Transverse colon (tissue), 3 donors: ENCODE measurements at regions not wholly inside any gene's neighbourhood (a gene's known extent, or its start where the extent isn't known, plus 50 kb on each side); places are given as distances from the start of the nearest gene placed in this dataset.

Experiments used
- CTCF ChIP-seq, 5 experiments: fragments of 200-600 bp in 3 of 5; fragments of 450-650 bp in 2 of 5; sonication (generic) in 3 of 5; IDR thresholded peaks; 1 replicate in 2 of 5; 2 replicates in 3 of 5; pipeline ENCODE4 v1.5.1; 2016 to 2017; ENCODE audit warnings: antibody characterized with exemption in 5 of 5, inconsistent platforms in 3 of 5, mild to moderate bottlenecking in 2 of 5, moderate library complexity in 1 of 5
- POLR2A ChIP-seq: fragments of 450-650 bp; IDR thresholded peaks from one replicate; pipeline ENCODE4 v1.6.1; 2016; ENCODE audit warnings: antibody characterized with exemption, mild to moderate bottlenecking, moderate library complexity

- TF ChIP-seq CTCF (IDR thresholded peaks at IDR 0.05): no peak
- TF ChIP-seq POLR2A: no peak
Measured at GRCh38 chr20:19868441-19868840, 110.4 kb downstream of the RIN2 start.
